Spinal cord (tissue), 9 donors: ENCODE measurements at regions not wholly inside any gene's neighbourhood (a gene's known extent, or its start where the extent isn't known, plus 50 kb on each side); places are given as distances from the start of the nearest gene placed in this dataset.

Experiments
- DNase-seq, 6 donors: peaks; one replicate each; pipeline versions ENCODE4 v3.0.0 to v3.0.0-alpha.2; 2013 to 2015; ENCODE audit warnings: low spot score in 6 of 6, low read depth in 4 of 6
- H3K27ac ChIP-seq: one replicate; pipeline ENCODE4 v1.5.1; 2013; ENCODE audit warnings: low read depth, low read length, control low read depth
- H3K27me3 ChIP-seq: one replicate; pipeline ENCODE4 v1.6.1; 2013; ENCODE audit warnings: low read length; ENCODE audit not compliant: control insufficient read depth, insufficient read depth
- H3K36me3 ChIP-seq: one replicate; pipeline ENCODE4 v1.6.1; 2013; ENCODE audit warnings: low read length; ENCODE audit not compliant: control insufficient read depth, insufficient read depth
- H3K4me1 ChIP-seq: one replicate; pipeline ENCODE4 v1.6.1; 2013; ENCODE audit warnings: low read length; ENCODE audit not compliant: control insufficient read depth, insufficient read depth
- H3K4me3 ChIP-seq: one replicate; pipeline ENCODE4 v1.5.1; 2013; ENCODE audit warnings: low read depth, low read length, control low read depth
- H3K9me3 ChIP-seq: one replicate; pipeline ENCODE4 v1.6.1; 2013; ENCODE audit warnings: low read length; ENCODE audit not compliant: control insufficient read depth, insufficient read depth
- WGBS: methylation state at CpG from one replicate; pipeline ENCODE4 v1.1.5; 2013; ENCODE audit warnings: missing lambda C conversion rate; ENCODE audit not compliant: insufficient coverage; 5-methylcytosine and 5-hydroxymethylcytosine counted together
- donor health status: healthy.

GRCh38 chr12:84596266-84596665 is 316.3 kb downstream of the SLC6A15 start:
- Histone ChIP-seq H3K36me3 (no peaks in the 10 kb centered on the region), H3K9me3 (no peaks in the 10 kb centered on the region), H3K4me1 (no peaks in the 10 kb centered on the region), H3K27me3 (no peaks in the 10 kb centered on the region), H3K27ac (no peak overlapping the region), H3K4me3 (no peak overlapping the region)
- peak in 1 of 6 donors; percentile 18 for DNase-seq
- WGBS = no CpG with 5 or more reads among the region's 2 CpGs

GRCh38 chr12:84594157-84594556 is 318.4 kb downstream of the SLC6A15 start:
- WGBS = 92% methylated on average over 2 of the region's 6 CpGs
- no peak overlapping the region for H3K27ac ChIP-seq
- DNase-seq = no peak
- no peaks in the 10 kb centered on the region for H3K27me3 ChIP-seq
- H3K4me3 ChIP-seq = no peak overlapping the region
- no peaks in the 10 kb centered on the region for H3K4me1 ChIP-seq
- no peaks in the 10 kb centered on the region for H3K9me3 ChIP-seq
- H3K36me3 ChIP-seq = no peaks in the 10 kb centered on the region

GRCh38 chr12:84585776-84586395 is 326.7 kb downstream of the SLC6A15 start:
- no peaks in the 10 kb centered on the region for H3K27me3 ChIP-seq
- no peak overlapping the region for H3K4me3 ChIP-seq
- no peak overlapping the region for H3K27ac ChIP-seq
- peak in 1 of 6 donors; percentile 9 for DNase-seq
- no peaks in the 10 kb centered on the region for H3K36me3 ChIP-seq
- no peaks in the 10 kb centered on the region for H3K9me3 ChIP-seq
- WGBS = 73% methylated on average over 3 of the region's 5 CpGs
- H3K4me1 ChIP-seq = no peaks in the 10 kb centered on the region

GRCh38 chr12:84572196-84572595 is 340.4 kb downstream of the SLC6A15 start:
- WGBS = no CpG with 5 or more reads among the region's 3 CpGs

GRCh38 chr12:84562331-84562730 is 350.3 kb downstream of the SLC6A15 start:
- no peaks in the 10 kb centered on the region for H3K27me3 ChIP-seq
- H3K36me3 ChIP-seq = no peaks in the 10 kb centered on the region
- H3K27ac ChIP-seq = no peak overlapping the region
- no peak for DNase-seq
- H3K4me3 ChIP-seq = no peak overlapping the region
- no peaks in the 10 kb centered on the region for H3K9me3 ChIP-seq
- WGBS = 40% methylated on average over 1 of the region's 3 CpGs
- no peaks in the 10 kb centered on the region for H3K4me1 ChIP-seq

More at GRCh38 chr12:84572196-84572595, 340.4 kb downstream of the SLC6A15 start:
- Histone ChIP-seq H3K9me3 (no peaks in the 10 kb centered on the region), H3K27me3 (no peaks in the 10 kb centered on the region), H3K4me3 (no peak overlapping the region), H3K4me1 (no peaks in the 10 kb centered on the region), H3K36me3 (no peaks in the 10 kb centered on the region), H3K27ac (no peak overlapping the region)
- DNase-seq = no peak

- Histone ChIP-seq H3K9me3 (no peaks in the 10 kb centered on the region), H3K36me3 (no peaks in the 10 kb centered on the region), H3K4me1 (no peaks in the 10 kb centered on the region), H3K27me3 (no peaks in the 10 kb centered on the region), H3K4me3 (no peak overlapping the region), H3K27ac (no peak overlapping the region)
- no peak for DNase-seq
- WGBS = no CpG with 5 or more reads among the region's 1 CpG
These were observed 351.2 kb downstream of the SLC6A15 start for GRCh38 chr12:84561351-84561750.

- Histone ChIP-seq H3K4me3 (no peak overlapping the region), H3K4me1 (no peaks in the 10 kb centered on the region), H3K9me3 (no peaks in the 10 kb centered on the region), H3K36me3 (no peaks in the 10 kb centered on the region), H3K27ac (no peak overlapping the region), H3K27me3 (no peaks in the 10 kb centered on the region)
- 98% methylated on average over 6 of the region's 15 CpGs for WGBS
- no peak for DNase-seq
These were observed 358.3 kb downstream of the SLC6A15 start for GRCh38 chr12:84554199-84554723.

GRCh38 chr12:84553331-84554117 is 359.1 kb downstream of the SLC6A15 start:
- Histone ChIP-seq H3K4me3 (no peak overlapping the region), H3K4me1 (no peaks in the 10 kb centered on the region), H3K9me3 (no peaks in the 10 kb centered on the region), H3K27ac (no peak overlapping the region), H3K36me3 (no peaks in the 10 kb centered on the region), H3K27me3 (no peaks in the 10 kb centered on the region)
- no CpG with 5 or more reads among the region's 5 CpGs for WGBS
- DNase-seq = no peak

GRCh38 chr12:84551373-84551772 is 361.2 kb downstream of the SLC6A15 start:
- Histone ChIP-seq H3K36me3 (no peaks in the 10 kb centered on the region), H3K27ac (no peak overlapping the region), H3K4me1 (no peaks in the 10 kb centered on the region), H3K9me3 (no peaks in the 10 kb centered on the region), H3K27me3 (no peaks in the 10 kb centered on the region), H3K4me3 (no peak overlapping the region)
- DNase-seq = peak in 2 of 6 donors; percentile 3 to 26
- WGBS = no CpG with 5 or more reads among the region's 1 CpG

- Histone ChIP-seq H3K9me3 (no peaks in the 10 kb centered on the region), H3K4me3 (no peak overlapping the region), H3K36me3 (no peaks in the 10 kb centered on the region), H3K4me1 (no peaks in the 10 kb centered on the region), H3K27ac (no peak overlapping the region), H3K27me3 (no peaks in the 10 kb centered on the region)
- DNase-seq = no peak
- WGBS = no CpG with 5 or more reads among the region's 1 CpG
These were observed 362.1 kb downstream of the SLC6A15 start for GRCh38 chr12:84550518-84550917.
